GM13976 (cell line): ENCODE measurements at regions not wholly inside any gene's neighbourhood (a gene's known extent, or its start where the extent isn't known, plus 50 kb on each side); places are given as distances from the start of the nearest gene placed in this dataset.

Source experiments
- DNase-seq: peaks from one replicate; pipeline ENCODE4 v3.0.0; 2012; ENCODE audit warnings: low spot score
- CTCF ChIP-seq: IDR thresholded peaks from 2 replicates; pipeline ENCODE4 v1.5.1; 2012; ENCODE audit warnings: borderline replicate concordance, mild to moderate bottlenecking; ENCODE audit not compliant: insufficient read depth; ENCODE audit errors: extremely low read depth, missing control alignments, control extremely low read depth
- in situ Hi-C: fragments of 300-500 bp; cut with MboI; formaldehyde crosslinking; loops from one replicate; pipeline ENCODE4 v1.12.0; 2022; ENCODE audit warnings: low sequenced_read_pairs, mixed read lengths, inconsistent platforms; ENCODE audit not compliant: unreplicated experiment

DNA sequence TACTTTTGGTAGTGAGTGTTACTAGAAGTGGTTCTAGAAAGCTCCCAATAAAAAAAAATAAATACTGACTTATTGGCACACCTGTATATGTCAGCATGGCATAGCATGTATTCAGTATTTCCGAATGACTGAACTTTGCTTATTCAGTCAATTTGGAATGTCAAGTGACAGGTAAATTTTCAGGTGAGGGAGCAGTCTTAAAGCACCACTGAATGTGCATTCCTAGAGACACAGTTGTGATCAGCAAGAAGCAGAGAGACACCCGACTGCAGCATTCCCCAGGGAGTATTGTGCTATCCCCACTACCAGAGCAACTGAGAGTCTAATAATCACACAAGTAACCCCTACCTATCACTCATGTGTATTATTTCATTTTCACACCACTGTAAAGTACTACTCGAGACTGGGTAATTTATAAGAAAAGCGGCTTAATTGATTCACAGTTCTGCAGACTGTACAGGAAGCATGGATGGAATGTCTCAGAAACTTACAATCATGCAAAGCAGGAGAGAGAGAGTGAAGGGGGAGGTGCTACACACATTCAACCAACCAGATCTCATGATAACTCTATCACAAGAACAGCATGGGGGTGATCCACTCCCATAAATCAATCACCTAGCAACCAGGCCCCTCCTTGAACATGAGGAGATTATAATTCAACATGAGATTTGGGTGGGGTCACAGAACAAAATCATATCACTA, 201.5 kb downstream of the TBX15 start:
- in situ Hi-C loops: loop anchor here (10.0 kb wide), 1 partner anchor 58 kb away; no protein-coding TSS in a partner anchor
- DNase-seq: no peak
- no peak for TF ChIP-seq CTCF

- DNase-seq: no peak
- no peak for TF ChIP-seq CTCF
- in situ Hi-C loops: loop anchor here (10.0 kb wide), 1 partner anchor 60 kb away; no protein-coding TSS in a partner anchor
These were observed 202.9 kb downstream of the TBX15 start for GRCh38 chr1:118785246-118785645.

DNA sequence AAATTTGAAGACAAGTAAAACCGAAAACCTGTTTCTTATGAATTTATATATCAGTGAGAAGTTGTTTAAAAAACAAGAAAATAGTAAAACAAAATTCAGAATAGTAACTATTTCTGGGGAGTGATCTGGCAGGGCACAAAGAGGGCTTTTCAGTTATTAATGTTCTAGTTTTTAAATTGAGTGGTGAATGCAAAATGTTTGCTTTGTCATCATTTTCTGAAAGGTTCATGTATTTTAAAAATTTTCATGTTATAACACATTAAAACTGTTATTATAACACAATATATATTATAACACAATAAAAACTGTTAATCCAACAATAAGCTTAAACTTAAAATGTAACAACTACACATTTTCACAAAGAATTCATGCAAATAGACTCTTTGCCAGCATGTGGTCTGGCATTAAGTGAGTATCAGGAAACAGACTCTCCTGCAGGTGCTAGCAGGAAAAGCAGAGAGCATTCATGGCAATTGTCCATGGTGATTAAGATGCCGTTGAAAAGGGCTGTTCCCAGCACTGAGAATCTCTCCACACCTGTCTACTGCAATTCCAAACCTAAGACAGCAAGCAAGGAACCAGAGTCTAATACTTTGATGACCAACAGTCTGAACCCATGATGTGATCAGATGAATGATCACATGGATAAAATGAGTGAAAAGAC, 204.9 kb downstream of the TBX15 start:
- DNase-seq: no peak
- in situ Hi-C loops: loop anchor here (10.0 kb wide), 1 partner anchor 62 kb away; no protein-coding TSS in a partner anchor
- TF ChIP-seq CTCF: no peak

DNA sequence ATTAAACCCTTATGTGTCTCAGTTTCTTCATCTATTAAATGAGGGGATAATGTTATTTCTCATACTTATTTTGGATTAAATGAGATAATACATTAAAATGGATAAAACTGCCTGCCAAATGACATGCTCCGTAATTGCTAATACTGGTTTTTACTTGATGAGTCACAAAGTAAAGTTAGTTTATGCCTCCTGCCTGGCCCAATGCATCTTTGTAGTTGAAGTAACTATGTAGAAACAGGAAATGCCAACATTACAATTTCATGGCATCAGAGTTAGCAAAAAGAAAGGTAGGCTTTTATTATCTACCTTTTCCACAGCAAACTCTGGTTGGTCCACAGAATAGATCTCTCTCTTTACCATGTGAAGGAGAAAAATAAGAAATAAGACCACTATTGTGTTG, 214.5 kb downstream of the TBX15 start:
- DNase-seq: no peak
- no peak for TF ChIP-seq CTCF
- in situ Hi-C loops: no loop called here

DNA sequence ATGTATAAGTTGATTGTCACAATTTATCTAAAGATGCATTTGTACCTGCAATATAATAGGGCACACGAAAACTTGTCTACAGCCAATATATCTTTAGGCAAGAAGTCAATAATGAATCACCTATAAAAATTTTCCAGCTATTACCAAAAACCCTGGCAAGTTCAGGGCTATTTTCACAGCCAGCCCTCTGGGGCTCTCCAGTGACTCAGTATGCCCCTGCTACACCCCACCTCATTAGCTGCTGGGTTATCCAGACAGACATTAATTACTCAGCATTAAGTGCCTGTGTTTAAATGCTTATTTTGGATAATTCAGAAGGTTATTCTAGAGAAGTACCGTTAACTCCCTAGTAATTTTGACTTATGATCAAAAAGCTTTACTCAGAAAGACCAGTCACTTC, 220.2 kb downstream of the TBX15 start:
- no peak for TF ChIP-seq CTCF
- in situ Hi-C loops: no loop called here
- no peak for DNase-seq

- in situ Hi-C loops: no loop called here
- no peak for DNase-seq
- no peak for TF ChIP-seq CTCF
These were observed 234.2 kb downstream of the TBX15 start for GRCh38 chr1:118753976-118754375.
